ENCODE measurements at regions not wholly inside any gene's neighbourhood (a gene's known extent, or its start where the extent isn't known, plus 50 kb on each side); places are given as distances from the start of the nearest gene placed in this dataset.

DNA sequence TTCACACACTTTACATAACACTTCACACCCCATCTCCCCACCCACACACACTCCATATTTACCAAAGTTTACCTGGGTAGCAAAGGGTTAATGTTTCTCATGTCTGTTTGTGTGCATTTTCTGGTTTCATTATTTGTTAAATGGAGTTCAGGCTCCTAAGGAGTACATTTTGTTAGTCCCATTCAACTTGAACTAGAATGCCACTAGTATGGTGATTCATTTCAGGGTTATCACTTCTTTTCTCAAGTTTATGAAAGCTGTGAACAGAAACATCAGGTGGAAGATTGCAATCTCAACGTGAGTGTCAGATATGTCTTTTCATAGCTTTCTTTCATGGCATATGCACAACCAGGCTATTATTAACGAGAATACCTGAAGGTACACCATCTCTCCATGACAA is 1027.5 kb downstream of the GATA3 start:
- no peaks in the 10 kb centered on the region for H3K4me1 ChIP-seq (ENCODE audit: insufficient read depth, low read length, severe bottlenecking)
- H3K9me3 ChIP-seq (ENCODE audit: low read length) = no peaks in the 10 kb centered on the region
- H4K20me1 ChIP-seq (ENCODE audit: insufficient read depth, low read length) = no peaks in the 10 kb centered on the region
- TF ChIP-seq EZH2 (IDR thresholded peaks at IDR 0.05; ENCODE audit: borderline replicate concordance, low read length) = no peak
- TF ChIP-seq, protein P1, sequence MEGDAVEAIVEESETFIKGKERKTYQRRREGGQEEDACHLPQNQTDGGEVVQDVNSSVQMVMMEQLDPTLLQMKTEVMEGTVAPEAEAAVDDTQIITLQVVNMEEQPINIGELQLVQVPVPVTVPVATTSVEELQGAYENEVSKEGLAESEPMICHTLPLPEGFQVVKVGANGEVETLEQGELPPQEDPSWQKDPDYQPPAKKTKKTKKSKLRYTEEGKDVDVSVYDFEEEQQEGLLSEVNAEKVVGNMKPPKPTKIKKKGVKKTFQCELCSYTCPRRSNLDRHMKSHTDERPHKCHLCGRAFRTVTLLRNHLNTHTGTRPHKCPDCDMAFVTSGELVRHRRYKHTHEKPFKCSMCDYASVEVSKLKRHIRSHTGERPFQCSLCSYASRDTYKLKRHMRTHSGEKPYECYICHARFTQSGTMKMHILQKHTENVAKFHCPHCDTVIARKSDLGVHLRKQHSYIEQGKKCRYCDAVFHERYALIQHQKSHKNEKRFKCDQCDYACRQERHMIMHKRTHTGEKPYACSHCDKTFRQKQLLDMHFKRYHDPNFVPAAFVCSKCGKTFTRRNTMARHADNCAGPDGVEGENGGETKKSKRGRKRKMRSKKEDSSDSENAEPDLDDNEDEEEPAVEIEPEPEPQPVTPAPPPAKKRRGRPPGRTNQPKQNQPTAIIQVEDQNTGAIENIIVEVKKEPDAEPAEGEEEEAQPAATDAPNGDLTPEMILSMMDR (IDR thresholded peaks at IDR 0.05; ENCODE audit: low read length) = no peak
- H3F3A ChIP-seq (ENCODE audit: insufficient read depth, low read length) = no peaks in the 10 kb centered on the region
- H2AFZ ChIP-seq (ENCODE audit: low read length) = no peak overlapping the region
- H3K36me3 ChIP-seq (ENCODE audit: insufficient read depth, low read length) = no peaks in the 10 kb centered on the region
- H3K4me2 ChIP-seq (ENCODE audit: low read length) = no peak overlapping the region
- H3K4me3 ChIP-seq (ENCODE audit: low read depth, low read length, poor library complexity, severe bottlenecking) = no peak overlapping the region
- no peaks in the 10 kb centered on the region for H3K79me2 ChIP-seq (ENCODE audit: insufficient read depth, low read length)
- no peaks in the 10 kb centered on the region for H3K27me3 ChIP-seq (ENCODE audit: insufficient read depth, low read length)
- no peak overlapping the region for H3K9ac ChIP-seq (ENCODE audit: low read length)
- H3K9me2 ChIP-seq (ENCODE audit: low read depth, low read length) = no peaks in the 10 kb centered on the region
- H3K27ac ChIP-seq (ENCODE audit: low read depth, low read length, poor library complexity, severe bottlenecking) = no peak overlapping the region

DNA sequence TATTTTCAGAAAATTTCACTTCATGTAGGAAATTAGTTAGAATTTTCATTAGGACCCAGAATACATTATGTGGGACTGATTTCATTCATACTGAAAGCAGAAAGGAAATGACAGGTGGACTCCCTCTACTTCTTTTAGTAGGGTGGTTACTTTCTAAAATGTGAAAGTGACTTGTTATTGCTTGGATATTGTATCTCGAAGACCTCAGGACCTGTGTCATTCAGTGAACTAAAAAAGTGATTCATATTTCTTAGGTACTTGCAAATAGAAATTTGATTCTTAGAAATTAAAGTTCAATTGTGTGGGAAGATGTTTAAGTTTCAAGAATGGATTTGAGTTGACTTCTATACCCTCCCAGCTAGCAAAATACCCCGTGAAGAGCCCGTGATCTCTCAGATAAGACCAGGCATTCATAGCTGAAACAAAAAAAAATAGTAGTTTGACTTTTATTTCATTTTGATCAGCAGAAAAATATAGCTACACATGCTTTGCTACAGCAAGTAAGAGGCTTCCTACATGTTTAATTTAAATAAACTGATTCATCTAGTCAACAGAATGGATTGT is 1037.1 kb downstream of the GATA3 start:
- Histone ChIP-seq H3K9me2 (ENCODE audit: low read depth, low read length) (no peaks in the 10 kb centered on the region), H4K20me1 (ENCODE audit: insufficient read depth, low read length) (no peaks in the 10 kb centered on the region), H3K9ac (ENCODE audit: low read length) (no peak overlapping the region), H3K27me3 (ENCODE audit: insufficient read depth, low read length) (no peaks in the 10 kb centered on the region), H3F3A (ENCODE audit: insufficient read depth, low read length) (no peaks in the 10 kb centered on the region), H3K4me1 (ENCODE audit: insufficient read depth, low read length, severe bottlenecking) (no peaks in the 10 kb centered on the region), H3K79me2 (ENCODE audit: insufficient read depth, low read length) (no peaks in the 10 kb centered on the region), H3K4me2 (ENCODE audit: low read length) (no peak overlapping the region), H2AFZ (ENCODE audit: low read length) (no peak overlapping the region), H3K9me3 (ENCODE audit: low read length) (no peaks in the 10 kb centered on the region), H3K4me3 (ENCODE audit: low read depth, low read length, poor library complexity, severe bottlenecking) (no peak overlapping the region), H3K36me3 (ENCODE audit: insufficient read depth, low read length) (no peaks in the 10 kb centered on the region), H3K27ac (ENCODE audit: low read depth, low read length, poor library complexity, severe bottlenecking) (no peak overlapping the region)
- TF ChIP-seq, protein P1 (IDR thresholded peaks at IDR 0.05; ENCODE audit: low read length) = no peak
- TF ChIP-seq EZH2 (IDR thresholded peaks at IDR 0.05; ENCODE audit: borderline replicate concordance, low read length) = no peak

DNA sequence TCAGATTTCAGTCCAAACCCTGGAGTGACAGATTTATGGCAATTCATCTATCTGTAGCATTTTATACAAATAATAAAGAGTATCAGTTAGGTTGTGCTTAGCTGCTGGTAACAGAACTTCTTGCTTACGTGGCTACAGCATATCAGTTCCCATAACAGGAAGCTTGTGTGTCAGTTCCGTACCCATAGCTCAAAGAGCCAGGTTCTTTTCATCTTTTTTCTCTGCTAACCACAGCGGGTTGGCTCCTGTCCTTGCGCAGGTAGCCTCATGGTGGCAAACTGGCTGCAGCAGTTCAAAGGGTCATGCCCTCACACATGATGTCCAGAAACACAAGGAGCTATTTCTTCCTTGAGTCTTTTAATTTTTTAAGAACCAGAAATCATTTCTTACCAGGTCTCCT is 1041.8 kb downstream of the GATA3 start:
- Histone ChIP-seq H3K27me3 (ENCODE audit: insufficient read depth, low read length) (no peaks in the 10 kb centered on the region), H2AFZ (ENCODE audit: low read length) (no peak overlapping the region), H3K36me3 (ENCODE audit: insufficient read depth, low read length) (no peaks in the 10 kb centered on the region)

More for the DNA sequence above, 1041.8 kb downstream of the GATA3 start:
- Histone ChIP-seq H4K20me1 (ENCODE audit: insufficient read depth, low read length) (no peaks in the 10 kb centered on the region), H3K4me2 (ENCODE audit: low read length) (no peak overlapping the region), H3K4me3 (ENCODE audit: low read depth, low read length, poor library complexity, severe bottlenecking) (no peak overlapping the region), H3K9ac (ENCODE audit: low read length) (no peak overlapping the region), H3K27ac (ENCODE audit: low read depth, low read length, poor library complexity, severe bottlenecking) (no peak overlapping the region), H3F3A (ENCODE audit: insufficient read depth, low read length) (no peaks in the 10 kb centered on the region), H3K79me2 (ENCODE audit: insufficient read depth, low read length) (no peaks in the 10 kb centered on the region), H3K9me3 (ENCODE audit: low read length) (no peaks in the 10 kb centered on the region), H3K9me2 (ENCODE audit: low read depth, low read length) (no peaks in the 10 kb centered on the region), H3K4me1 (ENCODE audit: insufficient read depth, low read length, severe bottlenecking) (no peaks in the 10 kb centered on the region)
- TF ChIP-seq EZH2 (IDR thresholded peaks at IDR 0.05; ENCODE audit: borderline replicate concordance, low read length) = no peak
- TF ChIP-seq, protein P1 (IDR thresholded peaks at IDR 0.05; ENCODE audit: low read length) = no peak
